ENCODE measurements at regions not wholly inside any gene's neighbourhood (a gene's known extent, or its start where the extent isn't known, plus 50 kb on each side); places are given as distances from the start of the nearest gene placed in this dataset.

DNA sequence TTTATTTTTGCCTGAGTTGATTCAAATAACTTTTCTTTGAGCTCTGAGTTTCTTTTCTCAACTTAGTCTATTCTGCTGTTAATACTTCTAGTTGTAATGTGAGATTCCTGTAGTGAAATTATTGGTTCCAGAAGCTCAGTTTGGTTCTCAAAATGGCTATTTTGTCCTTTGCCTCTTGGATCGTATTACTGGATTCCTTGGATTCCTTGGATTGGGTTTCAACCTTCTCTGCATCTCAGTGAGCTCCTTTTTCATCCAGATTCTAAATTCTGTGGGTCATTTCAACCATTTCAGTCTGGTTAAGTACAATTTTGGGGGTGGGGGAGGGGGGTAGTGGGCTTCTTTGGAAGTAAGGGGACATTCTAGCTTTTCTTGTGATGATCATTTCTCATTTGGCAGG lies 341.1 kb upstream of the CNTN5 start:
- Histone ChIP-seq H4K20me1 (ENCODE audit: control insufficient read depth, insufficient read depth, low read length, poor library complexity, severe bottlenecking) (no peaks in the 10 kb centered on the region), H3K9ac (ENCODE audit: low read length) (no peak overlapping the region), H3K27ac (ENCODE audit: low read length in 2 of 2) (no peak overlapping the region), H3K79me2 (ENCODE audit: control insufficient read depth, insufficient read depth, low read length) (no peaks in the 10 kb centered on the region), H3K4me1 (ENCODE audit: control insufficient read depth in 2 of 2, insufficient read depth in 2 of 2, low read length in 2 of 2) (no peaks in the 10 kb centered on the region), H3K4me3 (ENCODE audit: control extremely low read depth in 1 of 5, extremely low read depth in 1 of 5, insufficient read depth in 1 of 5, low read depth in 2 of 5, low read length in 4 of 5) (no peak overlapping the region), H3K27me3 (replicated peaks in 1 of 4; ENCODE audit: control extremely low read depth in 1 of 4, control insufficient read depth in 3 of 4, insufficient read depth in 4 of 4, low read length in 3 of 4) (no peaks in the 10 kb centered on the region), H3K36me3 (replicated peaks in 1 of 2; ENCODE audit: control extremely low read depth in 1 of 2, control insufficient read depth in 1 of 2, extremely low read depth in 1 of 2, insufficient read depth in 2 of 2, low read length in 1 of 2) (no peaks in the 10 kb centered on the region), H3K9me3 (ENCODE audit: control extremely low read depth in 1 of 3, control insufficient read depth in 2 of 3, insufficient read depth in 1 of 3, low read length in 2 of 3) (peaks cover 0 to 15% (median 3%) of the 10 kb centered on the region in 3 donors), H3K4me2 (replicated peaks; ENCODE audit: low read depth, low read length, poor library complexity, severe bottlenecking) (no peak overlapping the region), H2AFZ (ENCODE audit: insufficient read depth, low read depth, low read length, poor library complexity, severe bottlenecking) (no peak overlapping the region)
- TF ChIP-seq, protein P1, sequence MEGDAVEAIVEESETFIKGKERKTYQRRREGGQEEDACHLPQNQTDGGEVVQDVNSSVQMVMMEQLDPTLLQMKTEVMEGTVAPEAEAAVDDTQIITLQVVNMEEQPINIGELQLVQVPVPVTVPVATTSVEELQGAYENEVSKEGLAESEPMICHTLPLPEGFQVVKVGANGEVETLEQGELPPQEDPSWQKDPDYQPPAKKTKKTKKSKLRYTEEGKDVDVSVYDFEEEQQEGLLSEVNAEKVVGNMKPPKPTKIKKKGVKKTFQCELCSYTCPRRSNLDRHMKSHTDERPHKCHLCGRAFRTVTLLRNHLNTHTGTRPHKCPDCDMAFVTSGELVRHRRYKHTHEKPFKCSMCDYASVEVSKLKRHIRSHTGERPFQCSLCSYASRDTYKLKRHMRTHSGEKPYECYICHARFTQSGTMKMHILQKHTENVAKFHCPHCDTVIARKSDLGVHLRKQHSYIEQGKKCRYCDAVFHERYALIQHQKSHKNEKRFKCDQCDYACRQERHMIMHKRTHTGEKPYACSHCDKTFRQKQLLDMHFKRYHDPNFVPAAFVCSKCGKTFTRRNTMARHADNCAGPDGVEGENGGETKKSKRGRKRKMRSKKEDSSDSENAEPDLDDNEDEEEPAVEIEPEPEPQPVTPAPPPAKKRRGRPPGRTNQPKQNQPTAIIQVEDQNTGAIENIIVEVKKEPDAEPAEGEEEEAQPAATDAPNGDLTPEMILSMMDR (IDR thresholded peaks at IDR 0.05): no peak
- no peak for TF ChIP-seq EZH2 (IDR thresholded peaks at IDR 0.05; ENCODE audit: borderline replicate concordance, insufficient read depth, low read depth, low read length, poor library complexity, severe bottlenecking)
- peaks cover 8% of the 10 kb centered on the region for H3K9me3 Mint-ChIP-seq (ENCODE audit: insufficient read depth)
- no peaks in the 10 kb centered on the region for H3K4me1 Mint-ChIP-seq
- ATAC-seq (ENCODE audit: low read depth) (no peak), DNase-seq (no peak)
- no CpG with 5 or more reads among the region's 1 CpG for WGBS (ENCODE audit: insufficient coverage)
- intact Hi-C loops (cut with micrococcal nuclease): no loop called here
- POLR2A ChIA-PET: no interaction called here
- no peaks in the 10 kb centered on the region for H3K27me3 Mint-ChIP-seq
- H3K27ac Mint-ChIP-seq: no peak overlapping the region
- CTCF ChIA-PET: no interaction called here
- H3K4me3 Mint-ChIP-seq: no peak overlapping the region

DNA sequence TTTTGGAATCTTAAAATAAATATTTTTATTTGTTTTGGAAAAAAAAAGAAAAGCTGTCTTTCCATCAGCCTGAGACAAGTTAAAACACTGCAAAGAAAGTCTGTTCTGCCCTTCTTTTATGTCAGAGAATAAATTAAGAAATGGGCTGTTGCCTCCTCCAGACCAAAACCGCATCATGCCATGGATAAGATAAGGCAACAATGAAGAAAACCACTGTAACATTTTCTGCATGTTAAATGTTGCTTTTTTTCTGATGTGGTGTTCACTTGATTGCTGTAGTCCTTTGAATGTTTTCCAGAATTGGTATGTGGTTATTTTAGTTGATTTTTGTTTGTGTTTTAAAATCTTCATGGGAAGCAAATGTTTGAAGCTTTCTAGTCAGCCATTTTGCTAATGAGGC lies 319.2 kb upstream of the CNTN5 start:
- Histone ChIP-seq H3K36me3 (replicated peaks in 1 of 2; ENCODE audit: control extremely low read depth in 1 of 2, control insufficient read depth in 1 of 2, extremely low read depth in 1 of 2, insufficient read depth in 2 of 2, low read length in 1 of 2) (no peaks in the 10 kb centered on the region), H3K4me2 (replicated peaks; ENCODE audit: low read depth, low read length, poor library complexity, severe bottlenecking) (no peak overlapping the region), H3K4me1 (ENCODE audit: control insufficient read depth in 2 of 2, insufficient read depth in 2 of 2, low read length in 2 of 2) (no peaks in the 10 kb centered on the region), H3K27ac (ENCODE audit: low read length in 2 of 2) (no peak overlapping the region), H3K9ac (ENCODE audit: low read length) (no peak overlapping the region), H2AFZ (ENCODE audit: insufficient read depth, low read depth, low read length, poor library complexity, severe bottlenecking) (no peak overlapping the region), H4K20me1 (ENCODE audit: control insufficient read depth, insufficient read depth, low read length, poor library complexity, severe bottlenecking) (no peaks in the 10 kb centered on the region), H3K27me3 (replicated peaks in 1 of 4; ENCODE audit: control extremely low read depth in 1 of 4, control insufficient read depth in 3 of 4, insufficient read depth in 4 of 4, low read length in 3 of 4) (no peaks in the 10 kb centered on the region), H3K79me2 (ENCODE audit: control insufficient read depth, insufficient read depth, low read length) (no peaks in the 10 kb centered on the region), H3K9me3 (ENCODE audit: control extremely low read depth in 1 of 3, control insufficient read depth in 2 of 3, insufficient read depth in 1 of 3, low read length in 2 of 3) (no peaks in the 10 kb centered on the region), H3K4me3 (ENCODE audit: control extremely low read depth in 1 of 5, extremely low read depth in 1 of 5, insufficient read depth in 1 of 5, low read depth in 2 of 5, low read length in 4 of 5) (no peak overlapping the region)
- Mint-ChIP-seq H3K27me3 (no peaks in the 10 kb centered on the region), H3K4me3 (no peak overlapping the region), H3K9me3 (ENCODE audit: insufficient read depth) (peaks cover 6% of the 10 kb centered on the region), H3K4me1 (no peaks in the 10 kb centered on the region), H3K27ac (no peak overlapping the region)
- ChIA-PET CTCF (no interaction called here), POLR2A (no interaction called here)
- TF ChIP-seq, protein P1 (IDR thresholded peaks at IDR 0.05): no peak
- no peak for TF ChIP-seq EZH2 (IDR thresholded peaks at IDR 0.05; ENCODE audit: borderline replicate concordance, insufficient read depth, low read depth, low read length, poor library complexity, severe bottlenecking)
- DNase-seq (no peak), ATAC-seq (ENCODE audit: low read depth) (no peak)
- intact Hi-C loops (cut with micrococcal nuclease): no loop called here
- no CpG with 5 or more reads among the region's 1 CpG for WGBS (ENCODE audit: insufficient coverage)
